BJ (cell line): ENCODE measurements at regions not wholly inside any gene's neighbourhood (a gene's known extent, or its start where the extent isn't known, plus 50 kb on each side); places are given as distances from the start of the nearest gene placed in this dataset.

Source experiments
- CTCF ChIA-PET: fragments of 350-600 bp; formaldehyde crosslinking; extraction: SDS; loops from one replicate; lab custom pipeline; 2021; ENCODE audit warnings: antibody characterized with exemption, inconsistent platforms; lab: Yijun Ruan, JAX
- POLR2A ChIA-PET: fragments of 300-600 bp; sonication (Branson Sonifier 250); formaldehyde crosslinking; extraction: SDS; loops from one replicate; lab custom pipeline; 2021; ENCODE audit warnings: antibody characterized with exemption; lab: Charles Lee
- DNase-seq: peaks from one replicate; pipeline ENCODE4 v3.0.0-alpha.2; 2011; ENCODE audit warnings: low read depth
- H3K27me3 ChIP-seq: 2 replicates; pipeline ENCODE4 v1.6.0; 2011; ENCODE audit warnings: low read length; ENCODE audit not compliant: control insufficient read depth, insufficient read depth
- H3K36me3 ChIP-seq: 2 replicates; pipeline ENCODE4 v1.5.1; 2011; ENCODE audit warnings: low read length; ENCODE audit not compliant: control insufficient read depth, insufficient read depth
- H3K4me3 ChIP-seq: 2 replicates; pipeline ENCODE4 v1.5.1; 2011; ENCODE audit warnings: low read depth, mild to moderate bottlenecking, control low read depth, low read length
- TF ChIP-seq, protein P1 (sequence below): IDR thresholded peaks from 2 replicates; pipeline ENCODE4 v1.5.1; 2011; ENCODE audit warnings: low read depth, mild to moderate bottlenecking, control low read depth, inconsistent platforms, low read length, moderate library complexity; ENCODE audit not compliant: insufficient read depth

DNA sequence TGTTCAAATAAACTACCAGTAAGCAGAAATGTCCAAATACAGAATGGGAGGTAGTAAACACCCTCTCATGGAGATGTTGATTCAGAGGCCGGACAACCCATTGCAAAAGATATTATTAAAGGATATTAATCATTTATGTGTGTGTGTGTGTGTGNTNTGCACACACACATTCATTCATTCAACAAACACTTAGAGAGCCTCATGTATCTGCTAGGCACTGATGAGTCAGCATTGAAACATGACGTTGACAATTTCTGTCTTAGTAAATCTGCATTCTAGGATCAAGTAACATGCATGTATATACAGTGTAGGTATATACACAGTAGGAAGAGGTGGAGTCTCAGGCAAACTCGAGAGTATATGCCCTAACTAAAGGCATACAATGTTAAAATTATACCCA, 187.0 kb downstream of the ZNF365 start:
- H3K27me3 ChIP-seq, result no peaks in the 10 kb centered on the region
- CTCF ChIA-PET, result interaction anchor here (0.7 to 1.3 kb wide), 2 partner anchors 69 to 316 kb away, joined by 3 to 6 read pairs; no protein-coding TSS in a partner anchor
- H3K4me3 ChIP-seq, result no peak overlapping the region
- H3K36me3 ChIP-seq, result no peaks in the 10 kb centered on the region
- POLR2A ChIA-PET, result no interaction called here
- TF ChIP-seq, protein P1, sequence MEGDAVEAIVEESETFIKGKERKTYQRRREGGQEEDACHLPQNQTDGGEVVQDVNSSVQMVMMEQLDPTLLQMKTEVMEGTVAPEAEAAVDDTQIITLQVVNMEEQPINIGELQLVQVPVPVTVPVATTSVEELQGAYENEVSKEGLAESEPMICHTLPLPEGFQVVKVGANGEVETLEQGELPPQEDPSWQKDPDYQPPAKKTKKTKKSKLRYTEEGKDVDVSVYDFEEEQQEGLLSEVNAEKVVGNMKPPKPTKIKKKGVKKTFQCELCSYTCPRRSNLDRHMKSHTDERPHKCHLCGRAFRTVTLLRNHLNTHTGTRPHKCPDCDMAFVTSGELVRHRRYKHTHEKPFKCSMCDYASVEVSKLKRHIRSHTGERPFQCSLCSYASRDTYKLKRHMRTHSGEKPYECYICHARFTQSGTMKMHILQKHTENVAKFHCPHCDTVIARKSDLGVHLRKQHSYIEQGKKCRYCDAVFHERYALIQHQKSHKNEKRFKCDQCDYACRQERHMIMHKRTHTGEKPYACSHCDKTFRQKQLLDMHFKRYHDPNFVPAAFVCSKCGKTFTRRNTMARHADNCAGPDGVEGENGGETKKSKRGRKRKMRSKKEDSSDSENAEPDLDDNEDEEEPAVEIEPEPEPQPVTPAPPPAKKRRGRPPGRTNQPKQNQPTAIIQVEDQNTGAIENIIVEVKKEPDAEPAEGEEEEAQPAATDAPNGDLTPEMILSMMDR, result no peak
- no peak for DNase-seq

DNA sequence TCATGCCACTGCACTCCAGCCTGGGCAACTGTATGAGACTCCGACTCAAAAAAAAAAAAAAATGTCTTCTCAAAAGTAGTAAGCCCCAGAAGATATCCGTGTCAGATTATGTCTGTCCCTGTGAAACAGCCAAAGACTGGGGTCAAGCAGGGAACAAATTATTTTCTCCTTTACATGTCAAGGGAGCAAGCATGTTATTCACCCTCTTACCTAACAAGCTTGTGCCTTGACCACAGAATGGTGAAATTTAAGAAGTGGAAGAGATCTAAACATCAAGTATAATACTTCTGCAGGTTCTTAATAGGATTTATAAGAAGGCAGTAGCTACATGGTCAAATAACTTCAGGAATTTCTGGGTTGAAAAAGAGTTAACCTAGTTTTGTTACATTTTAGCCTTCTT, 187.9 kb downstream of the ZNF365 start:
- TF ChIP-seq, protein P1, result no peak
- Histone ChIP-seq H3K36me3 (no peaks in the 10 kb centered on the region), H3K4me3 (no peak overlapping the region), H3K27me3 (no peaks in the 10 kb centered on the region)
- CTCF ChIA-PET, result interaction anchor here (0.6 to 1.3 kb wide), 5 partner anchors 16 to 317 kb away, joined by 3 to 6 read pairs (median 4); no protein-coding TSS in a partner anchor
- POLR2A ChIA-PET, result no interaction called here
- DNase-seq, result no peak

DNA sequence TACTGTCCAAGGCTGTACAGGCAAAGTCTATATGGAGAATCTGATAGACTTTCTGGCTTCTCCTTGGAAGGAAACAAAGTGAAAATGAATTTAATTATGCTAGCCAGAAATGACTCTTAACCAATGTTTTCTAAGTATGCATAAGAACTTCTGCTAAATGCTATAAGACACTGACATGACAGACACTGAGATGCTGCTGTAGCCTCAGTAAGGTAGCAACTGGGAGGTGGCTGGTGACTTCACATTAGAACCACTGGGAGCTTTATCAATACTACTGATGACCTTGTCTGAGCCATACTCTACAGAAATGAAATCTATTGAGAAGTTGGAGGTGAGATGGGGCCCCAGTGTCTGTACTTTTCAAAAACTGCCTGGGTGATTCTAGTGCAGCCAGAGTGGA, 188.6 kb downstream of the ZNF365 start:
- no peaks in the 10 kb centered on the region for H3K36me3 ChIP-seq
- no peak overlapping the region for H3K4me3 ChIP-seq
- TF ChIP-seq, protein P1, result no peak
- no peak for DNase-seq
- H3K27me3 ChIP-seq, result no peaks in the 10 kb centered on the region
- ChIA-PET CTCF (interaction anchor here (1.0 to 1.8 kb wide), 3 partner anchors 7 to 20 kb away, joined by 3 to 7 read pairs (median 4); no protein-coding TSS in a partner anchor), POLR2A (no interaction called here)

DNA sequence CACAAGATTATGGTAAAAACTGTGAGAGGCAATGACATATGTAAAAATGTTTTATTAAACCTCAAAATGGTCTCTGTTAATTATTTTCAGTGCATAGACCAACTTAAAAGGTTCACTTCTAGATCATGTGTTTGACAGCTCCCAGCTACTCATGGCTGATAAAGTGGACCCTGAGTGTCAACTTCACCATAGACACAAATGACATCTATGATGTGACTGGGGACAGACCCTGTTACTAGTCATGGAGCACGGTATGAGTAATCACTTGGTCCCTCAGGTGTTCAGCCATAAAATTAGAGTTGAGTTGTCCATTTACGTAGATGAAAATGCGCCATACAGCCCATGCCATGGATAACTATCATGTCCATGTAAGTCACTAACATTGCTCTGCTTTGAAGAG, 199.8 kb downstream of the ZNF365 start:
- DNase-seq, result no peak
- CTCF ChIA-PET, result interaction anchor here (0.9 kb wide), 1 partner anchor 585 kb away, joined by 3 read pairs; no protein-coding TSS in a partner anchor

DNA sequence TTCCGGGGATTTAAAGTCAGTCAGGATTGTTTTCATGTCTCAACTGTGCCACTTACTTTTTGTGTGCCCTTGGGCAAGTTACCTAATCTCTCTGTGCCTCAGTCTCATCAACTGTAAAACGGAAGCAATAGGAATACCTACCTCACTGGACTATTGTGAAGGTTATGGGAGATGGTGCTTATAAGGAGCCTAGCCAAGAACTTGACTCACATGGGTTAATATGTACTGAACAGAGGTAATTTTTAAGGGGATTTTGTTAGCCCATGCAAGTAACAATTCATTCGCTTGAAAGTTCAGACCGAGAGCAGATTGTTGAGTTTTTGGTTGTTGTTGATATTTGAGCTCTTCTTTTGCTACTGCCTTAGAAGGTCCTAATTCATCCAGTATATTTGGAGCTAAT, 202.9 kb downstream of the ZNF365 start:
- POLR2A ChIA-PET, result no interaction called here
- Histone ChIP-seq H3K36me3 (no peaks in the 10 kb centered on the region), H3K27me3 (no peaks in the 10 kb centered on the region), H3K4me3 (no peak overlapping the region)
- no peak for DNase-seq
- TF ChIP-seq, protein P1, result no peak
- CTCF ChIA-PET, result interaction anchor here (0.5 to 2.2 kb wide), 3 partner anchors 22 to 157 kb away, joined by 3 to 6 read pairs (median 3); no protein-coding TSS in a partner anchor

More for the DNA sequence above, 199.8 kb downstream of the ZNF365 start:
- no peaks in the 10 kb centered on the region for H3K36me3 ChIP-seq
- POLR2A ChIA-PET, result interaction anchor here (0.6 kb wide), 1 partner anchor 486 kb away, joined by 6 read pairs; no protein-coding TSS in a partner anchor
- no peak overlapping the region for H3K4me3 ChIP-seq
- TF ChIP-seq, protein P1, result no peak
- H3K27me3 ChIP-seq, result no peaks in the 10 kb centered on the region
